HG02588 (cell line): ENCODE measurements at regions not wholly inside any gene's neighbourhood (a gene's known extent, or its start where the extent isn't known, plus 50 kb on each side); places are given as distances from the start of the nearest gene placed in this dataset.
"Not testable (repeated sequence)": the region's sequence is repeated elsewhere in the genome, so short reads cannot be mapped to it uniquely, and the experiment has no call there.

Source experiments
- ATAC-seq: cut with Tn5 transposase; IDR thresholded peaks from one replicate; pipeline ENCODE4 v1.9.1; 2021; ENCODE audit warnings: mild to moderate bottlenecking, moderate library complexity; ENCODE audit not compliant: unreplicated experiment

DNA sequence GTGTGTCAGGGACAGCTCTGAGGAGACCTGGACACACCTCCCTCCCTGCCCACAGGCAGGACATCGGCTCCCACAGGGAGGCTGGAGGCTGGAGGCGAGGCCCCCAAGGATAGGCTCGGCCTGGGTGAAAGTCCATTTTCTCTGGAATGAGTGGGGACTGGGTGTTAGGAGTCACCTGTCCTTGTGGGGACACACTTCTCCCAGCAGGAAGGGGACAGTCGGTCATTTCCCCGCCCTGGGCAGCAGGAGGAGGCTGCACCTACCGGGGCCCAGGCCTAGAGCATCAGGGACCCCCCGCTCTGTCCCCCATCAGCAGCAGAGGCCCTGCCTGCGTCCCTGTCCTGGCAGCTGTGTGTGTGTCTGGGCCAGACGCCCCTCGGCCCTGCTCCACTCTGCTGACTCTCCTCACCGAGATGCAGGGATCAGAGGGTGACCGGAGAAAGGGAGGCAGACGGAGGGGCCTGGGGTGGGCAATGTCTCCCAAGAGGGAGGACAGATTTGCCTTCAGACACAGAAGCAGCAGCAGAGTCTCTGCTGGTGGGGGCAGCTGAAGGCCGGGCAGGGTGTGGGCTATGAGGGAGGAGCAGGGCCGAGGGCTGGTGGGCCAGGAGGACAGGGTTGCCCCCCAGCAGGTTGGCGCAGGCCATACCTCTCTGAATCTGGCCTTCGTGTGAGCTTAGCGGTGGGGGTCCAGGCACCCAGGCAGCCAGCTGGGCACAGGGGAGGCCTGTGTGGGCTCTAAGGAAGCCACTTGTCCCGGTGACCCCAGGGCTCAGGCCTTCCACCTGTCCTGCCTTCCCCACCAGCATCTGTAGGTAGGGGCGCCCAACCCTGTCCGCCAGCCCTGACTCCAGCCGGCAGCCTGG lies 125.7 kb upstream of the NKX1-1 start:
- no peak for ATAC-seq

DNA sequence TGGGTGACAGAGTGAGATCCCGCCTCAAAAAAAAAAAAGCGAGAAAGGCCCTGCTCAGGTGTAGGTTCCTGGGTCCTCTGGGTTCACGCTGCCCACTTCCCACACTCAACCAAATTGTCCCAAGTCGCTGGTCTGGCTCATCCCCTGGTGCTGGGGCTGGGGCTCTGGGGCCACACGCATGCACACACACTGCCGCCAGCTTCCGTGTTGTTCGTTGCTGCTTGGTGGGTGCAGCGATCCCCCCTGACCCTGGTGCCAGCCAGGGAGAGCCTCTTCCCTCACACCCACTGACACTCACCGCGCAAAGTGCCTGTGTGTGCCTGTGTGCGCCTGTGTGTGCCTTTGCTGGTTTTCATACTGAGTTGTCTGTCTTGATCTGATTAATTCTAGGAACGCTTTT lies 124.1 kb upstream of the NKX1-1 start:
- ATAC-seq, result no peak

DNA sequence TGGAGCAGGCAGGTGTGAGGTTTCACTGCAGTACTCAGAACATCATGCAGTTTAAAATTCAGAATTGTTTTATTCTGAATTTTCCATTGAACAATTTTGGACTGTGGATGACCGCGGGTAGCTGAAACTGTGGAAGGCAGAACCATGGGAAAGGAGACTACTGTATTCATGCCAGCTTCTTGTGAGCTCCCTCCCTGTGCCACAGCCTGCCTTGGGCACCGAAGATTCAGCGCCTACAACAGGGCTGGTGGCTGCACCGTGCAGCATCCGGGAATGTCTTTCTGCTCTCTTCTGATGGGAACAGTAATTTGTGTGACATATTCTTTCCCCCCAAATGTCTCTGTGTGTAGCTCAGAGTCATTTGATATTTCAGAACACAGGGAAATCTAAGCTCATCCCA lies 118.5 kb upstream of the NKX1-1 start:
- ATAC-seq, result no peak

DNA sequence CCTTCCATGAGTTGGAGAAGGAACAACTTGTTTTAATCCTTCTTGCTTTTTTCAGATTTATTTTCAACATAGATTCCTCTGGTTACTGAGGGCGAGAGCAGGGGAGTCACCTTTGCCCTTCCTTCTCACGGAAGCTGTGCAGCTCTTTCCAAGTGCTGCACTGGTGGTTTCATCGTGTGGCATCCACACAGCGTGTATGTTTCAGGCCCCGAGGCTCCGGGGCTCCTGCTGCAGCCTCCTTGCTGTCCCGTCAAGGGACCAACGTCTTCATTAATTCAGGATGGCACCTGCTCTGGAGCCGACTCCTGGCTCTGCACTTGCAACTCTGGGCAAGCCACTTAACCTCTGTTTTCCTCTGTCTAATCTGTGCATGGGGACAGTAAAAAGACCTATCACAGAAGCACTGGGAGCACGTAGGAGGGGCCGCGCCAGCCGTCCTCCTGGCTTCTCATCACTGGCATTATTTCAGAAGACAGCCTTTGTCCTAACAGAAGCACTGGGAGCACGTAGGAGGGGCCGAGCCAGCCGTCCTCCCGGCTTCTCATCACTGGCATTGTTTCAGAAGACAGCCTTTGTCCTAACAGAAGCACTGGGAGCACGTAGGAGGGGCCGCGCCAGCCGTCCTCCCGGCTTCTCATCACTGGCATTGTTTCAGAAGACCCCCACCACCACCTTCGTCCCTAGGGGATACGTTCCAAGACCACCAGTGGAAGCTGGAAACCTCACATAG lies 117.8 kb upstream of the NKX1-1 start:
- ATAC-seq, result no peak

DNA sequence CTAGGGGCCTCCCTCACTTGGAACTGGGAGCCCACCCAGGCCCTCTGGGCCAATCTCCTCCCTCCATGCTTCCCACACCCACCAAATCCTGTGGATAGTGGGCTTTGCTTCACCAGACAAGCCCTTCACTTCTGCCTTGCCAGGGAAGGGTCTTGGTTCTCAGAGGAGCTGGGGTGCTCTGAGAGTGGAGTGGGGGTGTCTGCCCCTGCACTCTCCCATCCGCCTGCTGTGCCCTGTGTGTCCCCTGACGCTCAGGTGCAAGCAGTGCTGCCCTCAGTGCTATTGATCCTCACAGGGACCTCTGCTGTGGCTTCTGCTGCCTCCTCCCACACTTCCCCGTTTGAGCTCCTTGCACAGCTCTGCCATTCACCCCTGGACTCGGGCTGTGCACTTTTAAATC lies 117.3 kb upstream of the NKX1-1 start:
- no peak for ATAC-seq

DNA sequence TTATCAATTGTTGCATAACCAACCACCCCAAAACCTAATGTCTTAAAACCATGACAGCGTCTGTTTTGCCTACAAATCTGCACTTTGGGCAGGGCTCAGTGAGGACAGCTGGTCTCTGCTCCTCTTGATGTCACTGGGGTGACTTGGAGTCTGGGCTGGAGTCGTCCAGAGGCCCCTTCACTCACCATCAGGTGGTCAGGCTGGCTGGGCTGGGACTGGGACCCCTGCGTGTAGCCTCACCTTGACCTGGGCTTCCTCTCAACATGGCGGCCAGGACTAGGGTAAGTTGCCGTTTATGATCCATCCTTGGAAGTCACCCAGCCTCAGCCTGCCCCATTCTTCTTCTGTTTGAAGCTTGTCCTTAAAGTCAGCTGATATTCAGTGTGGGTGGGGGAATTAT lies 116.8 kb upstream of the NKX1-1 start:
- no peak for ATAC-seq

DNA sequence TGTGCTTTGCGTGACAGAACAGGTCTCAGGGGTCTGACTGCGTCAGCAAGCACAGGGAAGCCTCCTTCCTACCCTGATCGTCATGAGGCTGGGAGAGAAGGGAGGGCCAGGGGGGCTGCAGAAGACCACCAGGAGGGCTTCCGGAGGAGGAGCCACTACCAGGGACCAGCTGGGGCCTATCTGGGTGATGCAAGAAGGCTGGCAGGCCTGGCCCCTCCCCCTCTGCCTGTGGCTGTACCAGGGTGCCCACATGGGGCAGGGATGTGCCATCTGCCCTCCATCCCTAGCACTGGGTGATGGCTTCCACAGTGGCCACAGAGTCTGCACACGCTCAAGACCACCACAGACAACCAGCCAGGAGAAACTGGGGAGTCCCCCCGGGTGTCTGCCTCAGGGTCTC lies 116.4 kb upstream of the NKX1-1 start:
- ATAC-seq, result no peak

DNA sequence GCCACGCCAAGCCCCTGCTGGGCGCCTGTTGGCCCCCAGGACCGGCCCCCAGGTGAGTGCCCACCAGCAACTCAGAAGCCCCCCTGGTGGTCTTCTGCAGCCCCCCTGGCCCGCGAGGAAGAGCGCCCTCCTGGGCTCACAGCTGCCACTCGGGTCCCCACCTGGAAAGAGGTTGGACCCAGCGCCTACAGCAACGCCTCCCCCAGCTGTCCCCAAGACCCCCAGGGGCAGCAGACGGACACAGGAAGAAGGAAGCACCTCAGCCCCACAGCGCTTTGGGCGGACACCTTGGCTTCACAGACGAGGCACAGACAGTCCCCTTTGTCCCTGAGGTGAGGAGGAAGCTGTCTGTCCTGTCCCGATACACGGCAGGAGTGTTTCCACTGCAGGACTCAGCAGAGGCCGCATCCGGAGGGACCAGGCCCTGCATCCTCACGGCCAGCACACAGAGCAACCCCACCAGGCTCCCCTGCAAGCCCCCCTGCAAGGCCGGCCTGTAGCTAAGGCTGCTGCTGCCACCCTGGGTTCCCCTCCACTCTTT lies 115.6 kb upstream of the NKX1-1 start:
- no peak for ATAC-seq

DNA sequence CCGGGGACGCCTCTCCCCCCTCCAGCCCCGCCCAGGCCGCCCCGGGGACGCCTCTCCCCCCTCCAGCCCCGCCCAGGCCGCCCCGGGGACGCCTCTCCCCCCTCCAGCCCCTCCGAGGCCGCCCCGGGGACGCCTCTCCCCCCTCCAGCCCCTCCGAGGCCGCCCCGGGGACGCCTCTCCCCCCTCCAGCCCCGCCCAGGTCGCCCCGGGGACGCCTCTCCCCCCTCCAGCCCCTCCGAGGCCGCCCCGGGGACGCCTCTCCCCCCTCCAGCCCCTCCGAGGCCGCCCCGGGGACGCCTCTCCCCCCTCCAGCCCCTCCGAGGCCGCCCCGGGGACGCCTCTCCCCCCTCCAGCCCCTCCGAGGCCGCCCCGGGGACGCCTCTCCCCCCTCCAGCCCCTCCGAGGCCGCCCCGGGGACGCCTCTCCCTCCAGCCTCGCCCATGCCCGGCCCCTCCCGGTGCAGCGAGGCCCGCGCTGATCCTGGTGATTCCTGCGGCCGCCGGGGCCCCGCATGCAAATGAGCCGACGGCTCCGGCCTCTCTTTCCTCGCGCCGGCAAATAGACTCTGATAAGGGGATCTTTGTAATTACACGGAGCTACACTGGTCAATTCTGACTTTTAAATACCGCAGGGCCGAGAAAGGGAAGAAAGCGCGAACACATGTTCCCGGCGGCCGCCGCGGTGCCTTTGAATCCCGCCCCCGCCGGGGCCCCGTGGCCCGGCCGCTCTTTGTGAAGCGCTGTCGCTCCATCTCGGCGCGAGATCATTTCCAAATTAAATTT lies 114.7 kb upstream of the NKX1-1 start:
- not testable (repeated sequence) for ATAC-seq

DNA sequence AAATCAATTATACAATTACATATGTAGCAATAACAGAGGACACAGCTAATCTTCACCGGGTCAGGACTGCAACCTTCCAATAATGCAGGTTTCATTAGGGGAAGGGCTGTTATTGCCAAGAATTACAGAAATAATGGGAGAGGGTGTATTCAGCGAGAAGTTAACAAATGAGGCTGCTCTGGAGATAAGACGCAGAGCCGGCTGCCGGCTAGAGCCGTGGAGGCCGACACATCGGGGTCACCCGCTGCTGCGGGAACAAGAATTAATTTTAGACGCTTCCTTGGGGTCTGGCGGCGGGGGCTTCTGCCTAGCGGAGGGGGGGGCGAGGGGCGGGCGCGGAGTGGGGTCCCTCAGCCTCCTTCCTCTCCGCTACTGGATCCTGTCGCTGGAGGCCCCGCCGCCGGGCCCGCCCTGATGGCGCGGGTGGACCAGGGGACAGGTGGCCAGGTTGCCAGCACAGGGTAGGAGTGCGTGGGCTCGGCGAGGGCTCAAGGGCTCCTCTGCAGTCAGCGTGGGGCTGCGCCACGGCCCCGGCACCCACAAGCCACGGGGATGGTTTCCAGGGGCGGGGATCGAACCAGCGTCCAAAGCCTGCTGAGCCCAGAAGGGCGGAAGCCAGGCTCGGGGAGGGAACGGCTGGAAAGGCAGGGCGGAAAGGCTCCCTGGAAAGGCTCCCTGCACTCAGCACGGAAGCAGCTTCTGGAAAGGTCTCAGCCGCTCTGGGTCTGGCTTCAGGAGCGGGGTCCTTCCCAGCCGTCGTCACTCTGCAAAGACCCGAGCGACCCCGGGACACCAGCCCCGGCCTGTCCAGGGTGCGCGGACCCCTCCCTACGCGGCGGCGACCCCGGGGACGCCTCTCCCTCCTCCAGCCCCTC lies 113.8 kb upstream of the NKX1-1 start:
- ATAC-seq, result no peak

DNA sequence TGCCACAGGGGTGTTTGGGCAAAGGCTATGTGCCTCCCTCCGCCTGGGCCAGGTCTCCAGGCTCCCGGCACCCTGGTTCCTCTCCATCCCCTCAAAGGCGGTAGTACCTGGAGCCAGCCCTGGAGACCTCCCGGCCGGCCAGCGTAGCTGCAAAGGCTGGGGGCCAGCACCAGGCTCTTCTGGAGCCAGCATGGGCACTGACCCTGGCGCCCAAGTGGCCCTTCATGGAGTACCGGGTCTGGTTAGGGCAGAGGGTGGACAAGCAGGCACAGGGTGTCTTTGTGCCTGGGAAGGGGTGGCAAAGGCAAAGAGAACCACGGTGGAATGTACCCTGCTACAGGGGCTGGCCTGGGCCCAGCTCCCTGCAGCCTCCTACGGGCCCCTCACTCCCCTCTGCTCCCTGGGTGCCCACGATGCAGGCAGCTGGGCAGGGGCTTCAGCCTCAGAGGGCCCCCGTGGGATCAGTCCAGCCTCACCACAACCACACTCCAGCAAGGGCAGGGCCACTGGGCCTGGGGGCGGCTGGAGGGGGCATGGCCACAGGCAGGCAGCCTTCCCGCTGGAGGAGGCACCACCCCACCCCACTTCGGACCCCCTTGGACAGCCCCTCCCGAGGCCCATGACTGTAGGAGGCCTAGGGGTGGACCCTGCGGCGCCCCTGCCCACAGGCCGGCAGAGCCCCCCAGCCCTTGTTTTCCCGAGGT lies 112.9 kb upstream of the NKX1-1 start:
- ATAC-seq, result no peak

DNA sequence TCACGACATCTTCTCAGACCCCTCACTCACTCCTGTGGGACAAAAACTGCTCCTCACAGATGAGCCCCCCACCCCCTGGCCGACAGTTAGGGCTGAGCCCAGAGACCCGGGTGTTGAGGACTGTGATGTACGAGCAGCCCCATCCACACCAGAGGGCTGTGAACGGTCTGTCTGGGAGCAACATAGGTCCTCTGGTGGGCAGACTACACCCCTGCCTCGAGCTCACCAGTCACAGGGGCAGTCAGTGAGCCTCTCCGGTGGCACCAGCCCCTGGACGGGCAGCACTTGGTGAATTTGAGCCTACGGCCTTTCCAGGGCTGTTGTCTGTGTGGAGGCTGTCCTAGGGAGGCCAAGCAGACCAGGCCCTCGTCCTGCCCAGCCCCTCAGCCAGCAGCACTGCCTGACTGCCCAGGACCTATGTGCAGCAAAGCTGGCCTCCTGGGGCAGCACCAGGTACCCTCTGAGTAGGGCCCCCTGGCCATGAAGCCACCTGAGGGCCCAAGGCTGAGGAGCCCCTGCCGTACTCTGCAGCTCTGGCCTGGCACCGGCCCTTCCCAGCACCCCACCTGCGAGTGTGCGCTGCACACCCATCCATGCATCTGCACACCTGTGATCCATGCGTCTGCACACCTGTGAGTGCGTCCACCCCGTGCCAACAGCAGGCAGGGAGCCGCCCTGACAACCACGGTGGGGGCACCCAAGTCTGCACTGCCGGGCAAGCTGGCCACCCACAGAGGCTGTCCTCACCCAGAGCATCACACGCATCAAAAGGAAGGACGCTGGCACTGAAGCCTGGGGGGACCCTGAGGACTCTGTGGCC lies 111.6 kb upstream of the NKX1-1 start:
- ATAC-seq, result no peak

DNA sequence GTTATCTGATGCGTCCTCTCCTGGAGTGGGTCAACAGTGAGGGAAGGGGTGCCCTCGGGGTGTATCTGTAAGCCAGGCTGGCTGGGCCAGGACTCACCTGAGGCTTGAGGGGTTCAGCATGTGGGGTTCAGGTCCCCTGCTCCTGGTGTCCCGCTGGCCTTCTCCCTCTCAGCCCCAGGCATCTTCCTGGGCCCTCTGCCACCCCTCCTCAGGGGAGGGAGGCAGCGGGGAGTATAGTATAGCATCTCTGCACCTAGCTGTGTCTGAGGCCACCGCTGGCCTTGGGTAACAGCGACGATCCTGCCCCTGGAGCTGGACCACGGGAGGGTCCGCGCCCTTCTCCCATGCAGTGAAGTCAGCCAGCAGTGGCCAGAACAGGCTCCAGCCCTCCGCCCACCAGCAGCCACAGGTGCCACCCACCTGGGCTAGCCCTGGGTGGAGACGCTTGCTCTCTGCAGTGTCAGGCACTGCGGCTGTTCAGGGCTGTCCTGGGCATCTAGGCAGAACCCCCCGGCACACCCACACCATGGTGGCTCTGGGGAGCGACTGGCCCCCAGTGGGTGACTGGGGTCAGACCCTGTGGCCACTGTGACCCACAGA lies 110.7 kb upstream of the NKX1-1 start:
- ATAC-seq, result no peak

DNA sequence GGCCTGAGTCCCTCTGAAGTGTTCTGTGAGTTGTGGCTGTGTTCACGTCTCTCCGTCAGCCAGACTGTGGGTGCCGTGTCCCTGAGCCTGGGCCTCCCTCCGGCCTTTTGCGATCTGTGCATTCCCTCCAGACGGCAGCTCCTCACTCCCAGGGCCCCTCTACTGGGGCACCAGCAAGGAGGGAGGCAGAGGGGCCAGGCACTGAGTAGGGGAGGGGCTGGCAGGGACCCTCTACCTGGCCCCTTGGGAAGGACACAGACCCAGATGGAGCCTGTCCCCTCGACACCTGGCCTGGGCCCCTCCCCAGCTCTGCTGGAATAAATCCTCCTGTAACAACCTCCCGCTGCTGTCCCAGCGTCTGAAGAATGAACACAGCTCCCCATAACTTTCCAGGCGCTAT lies 110.0 kb upstream of the NKX1-1 start:
- no peak for ATAC-seq

DNA sequence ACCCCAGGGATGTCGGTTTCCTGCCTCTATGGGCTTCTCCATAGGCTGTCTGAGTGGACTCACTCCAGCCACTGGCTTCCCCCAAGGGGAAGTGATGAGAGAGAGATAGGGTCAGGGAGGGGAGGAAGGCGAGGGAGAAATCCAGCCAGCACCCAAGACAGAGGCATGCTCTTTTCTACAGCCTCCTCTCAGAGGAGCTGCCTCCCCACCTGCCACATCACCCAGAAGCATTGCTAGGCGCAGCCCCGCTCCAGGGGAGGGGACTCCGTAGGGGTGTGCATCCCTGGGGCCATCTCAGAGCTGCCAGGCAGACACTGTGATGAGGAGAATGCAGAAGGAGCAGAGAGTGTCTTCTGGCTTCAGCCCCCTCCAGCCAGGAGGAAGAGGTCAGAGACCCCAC lies 109.5 kb upstream of the NKX1-1 start:
- ATAC-seq, result no peak

DNA sequence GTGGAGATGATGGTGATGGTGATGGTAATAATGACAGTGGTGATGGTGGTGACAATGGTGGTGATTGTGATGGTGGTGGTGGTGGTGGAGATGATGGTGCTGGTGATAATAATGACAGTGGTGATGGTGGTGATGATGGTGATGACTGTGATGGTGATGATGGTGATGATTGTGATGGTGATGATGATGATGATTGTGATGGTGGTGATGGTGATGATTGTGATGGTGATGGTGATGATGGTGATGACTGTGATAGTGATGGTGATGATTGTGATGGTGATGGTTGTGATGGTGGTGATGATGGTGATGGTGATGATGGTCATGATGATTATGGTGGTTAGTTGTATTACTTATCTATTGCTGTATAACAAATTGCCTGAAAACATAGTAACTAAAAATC lies 108.9 kb upstream of the NKX1-1 start:
- ATAC-seq, result no peak

DNA sequence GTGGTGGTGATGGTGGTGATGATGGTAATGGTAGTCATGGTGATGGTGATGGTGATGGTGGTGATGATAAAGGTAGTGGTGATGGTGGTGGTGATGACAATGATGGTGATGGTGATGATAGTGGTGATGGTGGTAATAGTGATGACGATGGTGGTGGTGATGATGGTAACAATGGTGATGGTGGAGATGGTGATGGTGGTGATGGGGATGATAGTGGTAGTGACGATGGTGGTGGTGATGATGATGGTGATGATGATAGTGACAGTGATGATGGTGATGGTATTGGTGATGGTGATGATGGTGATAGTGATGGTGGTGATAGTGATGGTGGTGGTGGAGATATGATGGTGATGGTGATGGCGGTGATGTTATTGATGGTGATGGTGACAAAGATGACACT lies 108.4 kb upstream of the NKX1-1 start:
- no peak for ATAC-seq

DNA sequence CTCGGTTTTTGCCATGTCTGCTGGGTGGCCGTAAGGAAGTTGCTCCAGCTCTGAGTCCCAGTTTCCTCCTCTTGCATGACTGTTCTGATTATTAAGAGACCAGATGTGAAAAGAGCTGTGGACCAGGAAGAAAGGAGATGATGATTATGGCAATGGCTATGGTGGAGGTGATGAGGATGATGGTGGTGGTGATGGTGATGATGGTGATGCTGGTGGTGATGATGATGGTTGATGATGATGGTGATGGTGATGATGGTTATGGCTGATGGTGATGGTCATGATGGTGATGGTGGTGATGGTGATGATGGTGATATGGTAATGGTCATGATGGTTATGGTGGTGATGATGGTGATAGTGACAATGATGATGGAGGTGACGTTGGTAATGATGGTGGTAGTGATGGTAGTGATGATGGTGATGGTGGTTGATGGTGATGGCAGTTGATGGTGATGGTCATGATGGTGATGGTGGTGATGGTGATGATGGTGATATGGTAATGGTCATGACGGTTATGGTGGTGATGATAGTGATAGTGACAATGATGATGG lies 107.8 kb upstream of the NKX1-1 start:
- ATAC-seq, result no peak
